Spleen (tissue), 7 donors: ENCODE measurements at regions not wholly inside any gene's neighbourhood (a gene's known extent, or its start where the extent isn't known, plus 50 kb on each side); places are given as distances from the start of the nearest gene placed in this dataset.

Experiments
- POLR2A ChIP-seq, 3 donors: fragments of 450-650 bp; IDR thresholded peaks; one replicate each; pipeline ENCODE4 v1.5.1; 2017; ENCODE audit warnings: antibody characterized with exemption in 3 of 3, mild to moderate bottlenecking in 1 of 3
- POLR2AphosphoS5 ChIP-seq, 3 donors: sonication (generic); formaldehyde crosslinking; IDR thresholded peaks; one replicate each; pipeline ENCODE4 v1.5.1; 2017; ENCODE audit warnings: antibody characterized with exemption in 3 of 3
- TF ChIP-seq, protein P1 (sequence below), 11 experiments: fragments of 200-600 bp in 7 of 11; fragments of 450-650 bp in 4 of 11; sonication (generic) in 4 of 11; IDR thresholded peaks in 8 of 11; conservative IDR thresholded peaks in 3 of 11; 1 replicate in 7 of 11; 2 replicates in 4 of 11; pipeline versions ENCODE4 v1.4.0 to v1.8.0; 2016 to 2021; ENCODE audit warnings: antibody characterized with exemption in 11 of 11, inconsistent platforms in 4 of 11, mild to moderate bottlenecking in 1 of 11
- donor health status: DM: no; HTN: no; CAD: no; lungs with moderate emphysema.
- donor health status: DM: no; HTN: no; CAD: no.
- donor health status: DM: no; HTN: no; CAD: no.

DNA sequence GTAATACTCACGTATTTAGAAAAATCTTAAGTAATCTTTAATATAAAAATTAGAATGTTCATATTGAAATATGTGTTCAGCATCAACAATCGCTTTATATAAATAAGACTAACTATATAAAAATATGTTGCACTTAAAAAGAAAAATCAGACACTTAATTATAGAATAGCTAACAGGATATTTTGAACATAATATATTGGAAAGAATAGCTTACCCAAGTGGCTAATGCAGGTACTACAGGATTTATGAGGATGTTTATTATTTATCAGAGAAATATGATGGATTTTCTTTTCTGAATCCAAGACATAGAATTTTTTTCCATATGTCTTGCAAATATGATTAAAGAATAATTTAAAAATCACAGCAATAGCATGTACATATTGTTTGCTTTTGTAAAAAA, 567.9 kb upstream of the GBE1 start:
- TF ChIP-seq, protein P1, sequence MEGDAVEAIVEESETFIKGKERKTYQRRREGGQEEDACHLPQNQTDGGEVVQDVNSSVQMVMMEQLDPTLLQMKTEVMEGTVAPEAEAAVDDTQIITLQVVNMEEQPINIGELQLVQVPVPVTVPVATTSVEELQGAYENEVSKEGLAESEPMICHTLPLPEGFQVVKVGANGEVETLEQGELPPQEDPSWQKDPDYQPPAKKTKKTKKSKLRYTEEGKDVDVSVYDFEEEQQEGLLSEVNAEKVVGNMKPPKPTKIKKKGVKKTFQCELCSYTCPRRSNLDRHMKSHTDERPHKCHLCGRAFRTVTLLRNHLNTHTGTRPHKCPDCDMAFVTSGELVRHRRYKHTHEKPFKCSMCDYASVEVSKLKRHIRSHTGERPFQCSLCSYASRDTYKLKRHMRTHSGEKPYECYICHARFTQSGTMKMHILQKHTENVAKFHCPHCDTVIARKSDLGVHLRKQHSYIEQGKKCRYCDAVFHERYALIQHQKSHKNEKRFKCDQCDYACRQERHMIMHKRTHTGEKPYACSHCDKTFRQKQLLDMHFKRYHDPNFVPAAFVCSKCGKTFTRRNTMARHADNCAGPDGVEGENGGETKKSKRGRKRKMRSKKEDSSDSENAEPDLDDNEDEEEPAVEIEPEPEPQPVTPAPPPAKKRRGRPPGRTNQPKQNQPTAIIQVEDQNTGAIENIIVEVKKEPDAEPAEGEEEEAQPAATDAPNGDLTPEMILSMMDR (IDR thresholded peaks at IDR 0.05 in 8 of 11, conservative IDR thresholded peaks at IDR 0.05 in 3 of 11) = peak in 3 of 11 experiments; percentile 28 to 32 (median 29)
- TF ChIP-seq POLR2A (IDR thresholded peaks at IDR 0.05) = no peak
- no peak for TF ChIP-seq POLR2AphosphoS5 (IDR thresholded peaks at IDR 0.05)
